ENCODE measurements at regions not wholly inside any gene's neighbourhood (a gene's known extent, or its start where the extent isn't known, plus 50 kb on each side); places are given as distances from the start of the nearest gene placed in this dataset.

- intact Hi-C loops (cut with micrococcal nuclease; ENCODE audit: unreplicated experiment): no loop called here
- RAD21 ChIA-PET (ENCODE audit: unreplicated experiment): no interaction called here
- TF ChIP-seq MAX (IDR thresholded peaks at IDR 0.05; ENCODE audit: low read depth, low read length) (no peak), BHLHE40 (IDR thresholded peaks at IDR 0.05; ENCODE audit: borderline replicate concordance in 1 of 2, low read depth in 2 of 2, low read length in 1 of 2) (no peak), ATF3 (IDR thresholded peaks at IDR 0.05; ENCODE audit: borderline replicate concordance, extremely low read depth, low read depth, low read length) (no peak), FOXK2 (IDR thresholded peaks at IDR 0.05) (no peak), CHD4 (IDR thresholded peaks at IDR 0.05) (no peak), NBN (IDR thresholded peaks at IDR 0.05) (no peak), CREB1 (IDR thresholded peaks at IDR 0.05; ENCODE audit: low read depth) (no peak), ZSCAN29 (IDR thresholded peaks at IDR 0.05) (no peak), ZNF592 (IDR thresholded peaks at IDR 0.05) (no peak), TCF7 (IDR thresholded peaks at IDR 0.05; ENCODE audit: borderline replicate concordance) (no peak), MYB (IDR thresholded peaks at IDR 0.05; ENCODE audit: borderline replicate concordance, low read depth, low read length) (no peak), EZH2 (IDR thresholded peaks at IDR 0.05; ENCODE audit: borderline replicate concordance, control insufficient read depth, low read depth, low read length) (no peak)
- no TSS peak for BruUV-seq (replicated peaks)
- POLR2A ChIA-PET: no interaction called here
- ATAC-seq (peak; percentile 21; the same call in 1 of the 3 replicates), FAIRE-seq (no peak), DNase-seq (ENCODE audit: low read depth, low spot score) (no peak)
- no peaks in the 10 kb centered on the region for H4K20me1 ChIP-seq (ENCODE audit: control insufficient read depth, insufficient read depth)
- SMC1A ChIA-PET (ENCODE audit: uncharacterized antibody, unreplicated experiment): no interaction called here
- H3K4me3 ChIP-seq: no peak overlapping the region
- H3K4me2 ChIP-seq (ENCODE audit: control insufficient read depth, insufficient read depth): no peak overlapping the region
- no peak overlapping the region for H3K9ac ChIP-seq (ENCODE audit: control insufficient read depth, insufficient read depth, low read length)
- CTCF ChIA-PET: no interaction called here
- no peak overlapping the region for H3K27ac ChIP-seq (ENCODE audit: control insufficient read depth, insufficient read depth)
- H3K9me3 ChIP-seq (replicated peaks; ENCODE audit: control insufficient read depth, insufficient read depth, low read length): no peaks in the 10 kb centered on the region
- no peaks in the 10 kb centered on the region; a peak in 1 of 4 replicates for H3K27me3 ChIP-seq (replicated peaks in 1 of 2; ENCODE audit: control insufficient read depth in 2 of 2, insufficient read depth in 2 of 2, low read length in 1 of 2)
- WGBS (ENCODE audit: insufficient coverage, insufficient replicate concordance, low lambda C conversion rate, missing lambda C conversion rate): 0% methylated on average over 3 of the region's 3 CpGs
- in situ Hi-C loops (cut with MboI): no loop called here
- H2AFZ ChIP-seq (ENCODE audit: control insufficient read depth, low read depth, low read length): no peak overlapping the region
- H3K36me3 ChIP-seq (ENCODE audit: control insufficient read depth in 2 of 2, insufficient read depth in 2 of 2, low read length in 1 of 2): no peaks in the 10 kb centered on the region
- H3K4me1 ChIP-seq (ENCODE audit: control insufficient read depth, insufficient read depth, low read length): no peaks in the 10 kb centered on the region
- H3K79me2 ChIP-seq (ENCODE audit: control insufficient read depth, insufficient read depth, low read length): no peaks in the 10 kb centered on the region
These were observed 205.5 kb downstream of the MMUT start for GRCh38 chr6:49257549-49257948.

Data from GM12878 (cell line).